Trophoblast cell (in vitro differentiated cells and primary cell): ENCODE measurements at regions not wholly inside any gene's neighbourhood (a gene's known extent, or its start where the extent isn't known, plus 50 kb on each side); places are given as distances from the start of the nearest gene placed in this dataset.

Source experiments
- DNase-seq, 2 donors: peaks; one replicate each; pipeline ENCODE4 v3.0.0-alpha.2; 2016
- H2AFZ ChIP-seq: 2 replicates; pipeline ENCODE4 v1.6.1; 2013; ENCODE audit warnings: low read length, moderate library complexity, mild to moderate bottlenecking; ENCODE audit not compliant: insufficient read depth, poor library complexity
- H2AK5ac ChIP-seq: 2 replicates; pipeline ENCODE4 v1.6.1; 2013; ENCODE audit warnings: mild to moderate bottlenecking, low read length
- H2BK120ac ChIP-seq: 2 replicates; pipeline ENCODE4 v1.6.1; 2013; ENCODE audit warnings: low read length, mild to moderate bottlenecking, moderate library complexity; ENCODE audit not compliant: insufficient read depth, poor library complexity
- H2BK12ac ChIP-seq: 2 replicates; pipeline ENCODE4 v1.6.1; 2013; ENCODE audit warnings: mild to moderate bottlenecking, low read length, moderate library complexity
- H2BK5ac ChIP-seq: 2 replicates; pipeline ENCODE4 v1.6.1; 2013; ENCODE audit warnings: low read length, low read depth, moderate library complexity, mild to moderate bottlenecking; ENCODE audit not compliant: poor library complexity
- H3K14ac ChIP-seq: 2 replicates; pipeline ENCODE4 v1.6.1; 2013; ENCODE audit warnings: mild to moderate bottlenecking, low read length
- H3K18ac ChIP-seq: 2 replicates; pipeline ENCODE4 v1.6.1; 2013; ENCODE audit warnings: mild to moderate bottlenecking, low read length
- H3K23ac ChIP-seq: 2 replicates; pipeline ENCODE4 v1.6.1; 2013; ENCODE audit warnings: low read length
- H3K27ac ChIP-seq: 2 replicates; pipeline ENCODE4 v1.5.1; 2013; ENCODE audit warnings: low read depth, mild to moderate bottlenecking, inconsistent platforms, low read length, moderate library complexity
- H3K27me3 ChIP-seq: 2 replicates; pipeline ENCODE4 v1.6.1; 2013; ENCODE audit warnings: inconsistent platforms, mild to moderate bottlenecking, low read length, moderate library complexity; ENCODE audit not compliant: insufficient read depth
- H3K36me3 ChIP-seq, 2 experiments: 1 replicate in 1 of 2; 2 replicates in 1 of 2; pipeline ENCODE4 v1.6.1; 2013; ENCODE audit warnings: low read length in 2 of 2, mild to moderate bottlenecking in 2 of 2, moderate library complexity in 1 of 2; ENCODE audit not compliant: insufficient read depth in 2 of 2, control insufficient read depth in 1 of 2
- H3K4ac ChIP-seq: 2 replicates; pipeline ENCODE4 v1.6.1; 2013; ENCODE audit warnings: low read depth, mild to moderate bottlenecking, low read length, moderate library complexity
- H3K4me1 ChIP-seq, 2 experiments: 1 replicate in 1 of 2; 2 replicates in 1 of 2; pipeline ENCODE4 v1.6.1; 2013; ENCODE audit warnings: low read length in 2 of 2, mild to moderate bottlenecking in 2 of 2, moderate library complexity in 1 of 2; ENCODE audit not compliant: insufficient read depth in 2 of 2, control insufficient read depth in 1 of 2
- H3K4me2 ChIP-seq: 2 replicates; pipeline ENCODE4 v1.6.1; 2013; ENCODE audit warnings: inconsistent platforms, mild to moderate bottlenecking, low read length, moderate library complexity
- H3K4me3 ChIP-seq: 2 replicates; pipeline ENCODE4 v1.5.1; 2013; ENCODE audit warnings: mild to moderate bottlenecking, low read depth, low read length, inconsistent platforms
- H3K79me1 ChIP-seq: one replicate; pipeline ENCODE4 v1.6.1; 2013; ENCODE audit warnings: low read length
- H3K79me2 ChIP-seq: 2 replicates; pipeline ENCODE4 v1.6.1; 2013; ENCODE audit warnings: low read length, mild to moderate bottlenecking; ENCODE audit not compliant: control insufficient read depth, insufficient read depth, poor library complexity
- H3K9ac ChIP-seq: 2 replicates; pipeline ENCODE4 v1.6.1; 2013; ENCODE audit warnings: mild to moderate bottlenecking, low read length
- H3K9me3 ChIP-seq: 2 replicates; pipeline ENCODE4 v1.6.1; 2013; ENCODE audit warnings: low read depth, mild to moderate bottlenecking, control low read depth, inconsistent platforms, low read length; ENCODE audit not compliant: insufficient read depth
- H4K12ac ChIP-seq: 2 replicates; pipeline ENCODE4 v1.6.1; 2013; ENCODE audit warnings: low read depth, mild to moderate bottlenecking, low read length, moderate library complexity
- H4K8ac ChIP-seq: 2 replicates; pipeline ENCODE4 v1.6.1; 2013; ENCODE audit warnings: low read depth, mild to moderate bottlenecking, low read length, moderate library complexity
- H4K91ac ChIP-seq: one replicate; pipeline ENCODE4 v1.6.1; 2013; ENCODE audit warnings: low read depth, mild to moderate bottlenecking, low read length, moderate library complexity
- WGBS: extraction: QIAGEN DNeasy Blood & Tissue Kit; methylation state at CpG from one replicate; pipeline ENCODE4 v1.1.7; 2013; ENCODE audit warnings: missing lambda C conversion rate; ENCODE audit not compliant: insufficient read length, insufficient coverage; ENCODE audit errors: extremely low coverage; 5-methylcytosine and 5-hydroxymethylcytosine counted together

DNA sequence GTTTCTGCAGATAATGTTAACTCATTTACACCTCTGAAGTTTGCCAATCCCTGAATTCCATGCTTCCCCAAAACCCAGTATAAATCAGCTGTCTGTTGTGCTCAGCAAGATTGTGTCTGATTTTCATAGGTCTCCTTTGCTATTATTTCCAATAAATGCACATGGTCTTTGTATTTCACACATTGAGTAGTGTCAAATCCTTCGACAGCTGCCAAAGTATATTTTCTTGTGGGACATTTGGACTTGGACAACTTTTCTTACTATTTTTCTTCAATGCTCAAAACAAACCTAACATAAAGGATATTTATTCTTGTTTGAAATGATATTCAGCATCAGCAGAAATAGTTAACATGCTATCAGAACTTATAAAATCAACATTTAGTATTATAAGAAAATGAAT is 406.1 kb upstream of the OR4E1 start:
- Histone ChIP-seq H3K79me2 (no peaks in the 10 kb centered on the region), H3K36me3 (no peaks in the 10 kb centered on the region)
- WGBS, result no CpG with 5 or more reads among the region's 1 CpG

DNA sequence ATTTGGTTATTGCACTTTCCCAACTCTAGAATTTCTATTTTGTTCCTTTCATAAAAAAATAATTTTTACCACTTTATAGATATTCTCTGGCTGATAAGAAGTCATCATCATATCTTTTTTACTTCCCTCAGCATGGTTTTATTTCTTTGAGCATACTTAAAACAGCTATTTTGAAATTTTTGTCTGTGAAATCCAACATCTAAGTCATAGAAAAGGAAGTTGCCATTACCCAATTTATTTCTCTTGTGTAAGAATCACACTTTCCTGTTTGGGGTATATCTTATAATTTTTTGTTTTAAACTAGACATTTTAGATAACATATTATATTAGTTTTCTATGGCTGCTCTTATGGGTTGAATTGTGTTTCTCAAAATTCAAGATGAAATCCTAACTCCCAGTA is 400.2 kb upstream of the OR4E1 start:
- no peaks in the 10 kb centered on the region for H3K36me3 ChIP-seq
- H3K27ac ChIP-seq, result no peak overlapping the region
- H3K79me1 ChIP-seq, result no peaks in the 10 kb centered on the region
- no peak overlapping the region for H3K14ac ChIP-seq
- no peak overlapping the region for H4K8ac ChIP-seq
- no peak overlapping the region for H2BK5ac ChIP-seq
- H3K4ac ChIP-seq, result no peak overlapping the region
- no peak for DNase-seq
- no peak overlapping the region for H4K12ac ChIP-seq
- no peaks in the 10 kb centered on the region for H3K9me3 ChIP-seq
- no peak overlapping the region for H2BK120ac ChIP-seq
- no peak overlapping the region for H2BK12ac ChIP-seq
- no peak overlapping the region for H4K91ac ChIP-seq
- no peaks in the 10 kb centered on the region for H3K4me1 ChIP-seq
- H3K27me3 ChIP-seq, result no peaks in the 10 kb centered on the region
- no peak overlapping the region for H3K18ac ChIP-seq
- no peak overlapping the region for H3K9ac ChIP-seq
- no peak overlapping the region for H3K23ac ChIP-seq
- no peak overlapping the region for H3K4me3 ChIP-seq
- H3K4me2 ChIP-seq, result no peak overlapping the region
- H3K79me2 ChIP-seq, result no peaks in the 10 kb centered on the region
- H2AK5ac ChIP-seq, result no peak overlapping the region
- no peak overlapping the region for H2AFZ ChIP-seq

More for the DNA sequence above, 406.1 kb upstream of the OR4E1 start:
- no peak overlapping the region for H3K23ac ChIP-seq
- H2AFZ ChIP-seq, result no peak overlapping the region
- H3K9ac ChIP-seq, result no peak overlapping the region
- H2BK12ac ChIP-seq, result no peak overlapping the region
- no peak overlapping the region for H2BK120ac ChIP-seq
- no peak overlapping the region for H2BK5ac ChIP-seq
- H4K8ac ChIP-seq, result no peak overlapping the region
- no peaks in the 10 kb centered on the region for H3K4me1 ChIP-seq
- H2AK5ac ChIP-seq, result no peak overlapping the region
- no peaks in the 10 kb centered on the region for H3K27me3 ChIP-seq
- H3K9me3 ChIP-seq, result no peaks in the 10 kb centered on the region
- no peak overlapping the region for H3K27ac ChIP-seq
- H3K79me1 ChIP-seq, result no peaks in the 10 kb centered on the region
- no peak overlapping the region for H3K4ac ChIP-seq
- H3K18ac ChIP-seq, result no peak overlapping the region
- H4K12ac ChIP-seq, result no peak overlapping the region
- H4K91ac ChIP-seq, result no peak overlapping the region
- no peak overlapping the region for H3K4me3 ChIP-seq
- H3K4me2 ChIP-seq, result no peak overlapping the region
- no peak overlapping the region for H3K14ac ChIP-seq
- DNase-seq, result no peak

DNA sequence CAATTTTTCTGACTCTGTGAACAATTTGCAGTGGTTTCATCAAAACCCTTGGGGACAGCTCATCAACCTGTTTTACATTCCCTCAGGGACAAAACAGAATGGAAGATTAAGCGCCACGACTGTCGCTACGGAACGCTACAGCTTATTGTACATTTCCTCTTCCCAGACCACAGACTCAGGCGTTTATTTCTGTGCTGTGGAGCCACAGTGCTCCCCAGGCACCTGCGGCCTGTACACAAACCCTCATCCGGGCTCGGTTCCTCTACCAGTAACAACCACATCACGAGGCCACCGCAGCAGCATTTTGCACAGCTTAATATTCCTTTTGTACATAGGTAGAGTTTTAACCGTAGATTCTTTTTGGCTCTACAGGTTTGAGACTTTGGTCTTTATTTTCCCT is 397.4 kb upstream of the OR4E1 start:
- Histone ChIP-seq H2AFZ (no peak overlapping the region), H3K9ac (no peak overlapping the region), H3K9me3 (no peaks in the 10 kb centered on the region), H2BK120ac (no peak overlapping the region), H3K79me1 (no peaks in the 10 kb centered on the region), H3K4ac (no peak overlapping the region), H3K4me1 (no peaks in the 10 kb centered on the region), H4K12ac (no peak overlapping the region), H4K8ac (no peak overlapping the region), H3K79me2 (no peaks in the 10 kb centered on the region), H3K14ac (no peak overlapping the region), H4K91ac (no peak overlapping the region), H3K4me3 (no peak overlapping the region), H2AK5ac (no peak overlapping the region), H3K36me3 (no peaks in the 10 kb centered on the region), H2BK5ac (no peak overlapping the region), H3K27me3 (no peaks in the 10 kb centered on the region), H3K23ac (no peak overlapping the region), H3K4me2 (no peak overlapping the region), H3K27ac (no peak overlapping the region), H2BK12ac (no peak overlapping the region), H3K18ac (no peak overlapping the region)
- no CpG with 5 or more reads among the region's 12 CpGs for WGBS
- peak in 1 of 2 donors; percentile 35 for DNase-seq

DNA sequence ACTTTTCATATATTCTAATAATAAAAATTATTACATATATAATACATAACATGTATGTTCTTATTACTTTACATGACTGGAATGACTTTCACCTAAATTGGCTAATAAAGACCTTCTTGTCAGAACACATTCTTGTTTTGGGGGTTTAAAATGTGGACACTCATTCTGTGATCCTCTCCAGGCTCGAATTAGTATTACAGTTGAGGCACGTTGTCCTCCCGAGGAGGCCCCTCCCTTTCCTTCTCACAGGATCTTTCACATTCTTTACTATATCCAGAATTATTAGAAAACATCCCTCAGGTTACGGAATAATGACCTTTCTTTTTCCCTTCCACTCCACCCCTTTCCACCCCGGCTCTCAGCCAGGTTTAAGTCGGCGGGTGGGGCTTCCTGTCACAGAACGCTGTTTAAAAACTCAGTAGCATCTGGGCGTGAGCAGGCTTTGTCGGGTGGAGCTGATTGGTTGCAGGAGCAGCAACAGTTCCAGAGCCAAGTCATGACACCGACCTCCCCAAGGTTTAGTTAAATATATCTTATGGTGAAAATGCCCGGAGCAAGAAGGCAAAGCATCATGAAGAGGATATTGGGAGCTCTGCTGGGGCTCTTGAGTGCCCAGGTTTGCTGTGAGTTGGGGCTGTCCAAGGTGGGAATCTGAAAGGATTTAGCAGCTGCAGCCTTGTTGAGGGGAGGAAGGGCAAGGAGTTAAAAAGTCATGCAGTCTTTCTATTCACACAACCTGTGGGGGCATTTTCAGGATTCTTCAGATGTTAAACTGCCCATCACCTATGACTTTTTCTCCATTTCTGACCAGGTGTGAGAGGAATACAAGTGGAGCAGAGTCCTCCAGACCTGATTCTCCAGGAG is 396.7 kb upstream of the OR4E1 start:
- no peaks in the 10 kb centered on the region for H3K9me3 ChIP-seq
- H3K4me2 ChIP-seq, result no peak overlapping the region
- H3K4me3 ChIP-seq, result no peak overlapping the region
- no peak overlapping the region for H4K12ac ChIP-seq
- H3K14ac ChIP-seq, result no peak overlapping the region
- no peak overlapping the region for H3K9ac ChIP-seq
- H3K18ac ChIP-seq, result no peak overlapping the region
- no peak overlapping the region for H2BK5ac ChIP-seq
- H4K8ac ChIP-seq, result no peak overlapping the region
- H3K27ac ChIP-seq, result no peak overlapping the region
- H3K23ac ChIP-seq, result no peak overlapping the region
- no peaks in the 10 kb centered on the region for H3K4me1 ChIP-seq
- no peak overlapping the region for H3K4ac ChIP-seq
- H3K79me1 ChIP-seq, result no peaks in the 10 kb centered on the region
- no peaks in the 10 kb centered on the region for H3K36me3 ChIP-seq
- H2AK5ac ChIP-seq, result no peak overlapping the region
- no peak overlapping the region for H2BK120ac ChIP-seq
- H2AFZ ChIP-seq, result no peak overlapping the region
- H2BK12ac ChIP-seq, result no peak overlapping the region
- no peaks in the 10 kb centered on the region for H3K79me2 ChIP-seq
- peak; percentile 6 to 36 for DNase-seq
- no peak overlapping the region for H4K91ac ChIP-seq
- no peaks in the 10 kb centered on the region for H3K27me3 ChIP-seq
- WGBS, result no CpG with 5 or more reads among the region's 12 CpGs
